ENCODE measurements at regions not wholly inside any gene's neighbourhood (a gene's known extent, or its start where the extent isn't known, plus 50 kb on each side); places are given as distances from the start of the nearest gene placed in this dataset.
"Not testable (repeated sequence)": the region's sequence is repeated elsewhere in the genome, so short reads cannot be mapped to it uniquely, and the experiment has no call there.

DNA sequence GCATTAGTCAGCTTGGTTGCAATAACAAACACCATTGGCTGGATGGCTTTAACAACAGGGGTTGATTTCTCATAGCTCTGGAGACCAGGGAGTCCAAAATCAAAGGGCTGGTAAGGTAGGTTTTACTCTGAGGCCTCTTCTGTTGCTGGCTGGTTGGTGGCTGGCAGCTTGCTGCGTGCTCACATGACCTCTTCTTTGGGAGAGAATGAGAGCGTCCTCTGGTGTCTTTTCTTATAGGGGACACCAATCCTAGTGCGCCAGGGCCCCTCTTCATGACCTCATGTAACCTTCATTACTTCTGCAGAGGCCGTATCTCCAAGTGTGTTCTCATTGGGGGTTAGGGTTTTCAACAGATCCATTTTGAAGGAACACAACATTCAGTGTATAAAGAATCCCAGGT lies 1308.3 kb downstream of the TBC1D22A start:
- no peak for TF ChIP-seq CTCF (IDR thresholded peaks at IDR 0.05; ENCODE audit: low read depth, low read length, missing control alignments)

DNA sequence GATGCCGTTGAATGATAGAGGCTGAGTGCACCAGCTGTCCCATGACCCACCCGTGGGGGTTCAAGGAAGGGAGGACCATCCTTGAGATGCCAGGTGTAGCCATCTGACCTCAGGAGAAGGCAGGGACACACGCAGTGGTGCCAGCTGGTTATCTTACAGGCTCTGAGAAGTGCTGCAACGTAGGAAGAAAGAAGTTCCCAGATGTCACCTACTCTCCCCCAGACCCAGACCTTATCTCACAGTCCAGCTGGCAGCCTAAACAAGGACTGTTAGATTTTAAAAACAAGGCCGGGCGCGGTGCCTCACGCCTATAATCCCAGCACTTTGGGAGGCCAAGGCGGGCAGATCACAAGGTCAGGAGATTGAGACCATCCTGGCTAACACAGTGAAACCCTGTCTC lies 1307.6 kb downstream of the TBC1D22A start:
- no peak overlapping the region for H3K4me3 ChIP-seq (ENCODE audit: low read depth, low read length)
- no peak for DNase-seq (ENCODE audit: low read depth)
- TF ChIP-seq CTCF (IDR thresholded peaks at IDR 0.05; ENCODE audit: low read depth, low read length, missing control alignments): no peak

More for the DNA sequence above, 1308.3 kb downstream of the TBC1D22A start:
- DNase-seq (ENCODE audit: low read depth): no peak
- H3K4me3 ChIP-seq (ENCODE audit: low read depth, low read length): no peak overlapping the region

GRCh38 chr22:48069256-48069655 lies 1306.8 kb downstream of the TBC1D22A start:
- TF ChIP-seq CTCF (IDR thresholded peaks at IDR 0.05; ENCODE audit: low read depth, low read length, missing control alignments): no peak
- no peak for DNase-seq (ENCODE audit: low read depth)
- H3K4me3 ChIP-seq (ENCODE audit: low read depth, low read length): no peak overlapping the region

GRCh38 chr22:48068323-48068885 lies 1306.0 kb downstream of the TBC1D22A start:
- H3K4me3 ChIP-seq (ENCODE audit: low read depth, low read length): no peak overlapping the region
- TF ChIP-seq CTCF (IDR thresholded peaks at IDR 0.05; ENCODE audit: low read depth, low read length, missing control alignments): no peak
- no peak for DNase-seq (ENCODE audit: low read depth)

DNA sequence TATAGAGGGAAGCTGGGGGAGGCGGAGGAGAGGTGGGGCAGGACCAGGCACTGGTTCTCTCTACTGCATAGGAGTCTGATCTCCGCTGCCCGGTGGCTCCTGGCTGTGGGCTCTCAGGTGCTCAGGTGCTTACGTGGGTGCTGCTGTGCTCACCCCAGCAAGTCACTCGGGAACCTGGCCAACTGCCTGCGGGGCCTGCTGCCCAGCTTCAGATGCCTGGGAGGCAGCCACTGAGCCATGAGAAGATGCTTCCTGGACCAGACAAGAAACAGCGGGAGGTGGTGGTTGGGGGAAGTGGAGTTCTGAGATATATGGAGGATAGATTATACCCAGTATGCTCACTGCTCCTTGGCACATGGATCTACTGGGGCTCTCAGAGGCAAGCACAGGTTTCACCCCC lies 1303.4 kb downstream of the TBC1D22A start:
- TF ChIP-seq CTCF (IDR thresholded peaks at IDR 0.05; ENCODE audit: low read depth, low read length, missing control alignments): no peak
- no peak for DNase-seq (ENCODE audit: low read depth)
- no peak overlapping the region for H3K4me3 ChIP-seq (ENCODE audit: low read depth, low read length)

DNA sequence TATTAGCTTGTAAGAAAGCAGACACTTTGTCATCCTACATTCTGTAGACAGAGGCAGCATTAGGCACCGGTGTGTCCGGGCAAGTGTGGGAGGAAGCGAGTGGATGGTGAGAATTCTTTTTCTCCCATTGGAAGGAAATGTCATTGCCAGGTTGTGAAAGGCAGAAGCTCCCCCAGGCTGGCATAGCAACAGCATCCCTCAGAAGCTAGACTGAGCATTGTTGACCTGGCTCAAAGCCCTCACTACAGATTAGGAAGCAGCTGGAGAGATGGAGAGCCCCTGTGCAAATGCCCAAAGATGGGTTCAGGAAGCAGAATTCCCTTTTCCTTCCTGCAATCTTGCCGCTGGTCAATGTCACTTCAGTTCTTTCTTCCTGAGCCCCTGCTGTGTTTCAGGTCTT lies 1299.3 kb downstream of the TBC1D22A start:
- no peak for TF ChIP-seq CTCF (IDR thresholded peaks at IDR 0.05; ENCODE audit: low read depth, low read length, missing control alignments)
- no peak overlapping the region for H3K4me3 ChIP-seq (ENCODE audit: low read depth, low read length)
- no peak for DNase-seq (ENCODE audit: low read depth)

DNA sequence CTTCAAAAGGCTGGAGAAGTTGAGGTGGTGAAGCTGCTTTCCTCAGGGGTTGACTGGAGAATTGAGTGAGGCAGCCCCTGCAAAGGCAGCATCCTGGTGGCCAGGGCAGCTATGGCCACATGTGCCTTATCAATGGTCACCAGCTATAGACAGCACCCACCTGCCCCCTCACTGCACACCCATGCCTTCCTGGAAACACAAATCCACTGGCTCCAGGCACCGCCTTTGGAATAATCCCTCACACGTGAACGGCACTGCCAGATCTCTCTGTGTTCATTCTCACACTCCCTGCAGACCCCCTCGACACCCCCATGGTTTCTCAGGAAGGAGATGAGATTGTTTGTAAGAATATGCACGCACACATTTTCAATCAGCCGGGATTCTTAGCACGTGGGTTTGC lies 1297.8 kb downstream of the TBC1D22A start:
- no peak overlapping the region for H3K4me3 ChIP-seq (ENCODE audit: low read depth, low read length)
- TF ChIP-seq CTCF (IDR thresholded peaks at IDR 0.05; ENCODE audit: low read depth, low read length, missing control alignments): no peak
- no peak for DNase-seq (ENCODE audit: low read depth)

DNA sequence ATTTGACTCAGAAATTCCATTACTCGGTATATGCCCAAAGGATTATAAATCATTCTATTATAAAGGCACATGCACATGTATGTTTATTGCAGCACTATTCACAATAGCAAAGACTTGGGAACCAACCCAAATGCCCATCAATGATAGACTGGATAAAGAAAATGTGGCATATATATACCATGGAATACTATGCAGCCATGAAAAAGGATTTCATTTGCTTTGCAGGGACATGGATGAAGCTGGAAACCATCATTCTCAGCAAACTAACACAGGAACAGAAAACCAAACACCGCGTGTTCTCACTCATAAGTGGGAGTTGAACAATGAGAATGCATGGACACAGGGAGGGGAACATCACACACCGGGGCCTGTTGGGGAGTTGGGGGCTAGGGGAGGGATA lies 1297.1 kb downstream of the TBC1D22A start:
- H3K4me3 ChIP-seq (ENCODE audit: low read depth, low read length); DNase-seq (ENCODE audit: low read depth): not testable (repeated sequence)
